Activated naive CD8-positive, alpha-beta T cell treated with anti-CD3 and anti-CD28 coated beads, Interleukin-2, amount 10 ng/mL, durations not matched to agents 7 days and 5 days (primary cell): ENCODE measurements at regions not wholly inside any gene's neighbourhood (a gene's known extent, or its start where the extent isn't known, plus 50 kb on each side); places are given as distances from the start of the nearest gene placed in this dataset.

Experiments
- ATAC-seq: fragments of 150-1000 bp; cut with Tn5 transposase; one replicate; pipeline ENCODE4 v1.10.0; 2021; ENCODE audit warnings: low read depth, moderate library complexity
- POLR2A ChIA-PET: fragments of 350-600 bp; sonication (Branson Sonifier 250); formaldehyde crosslinking; loops from one replicate; lab custom pipeline; 2021; ENCODE audit warnings: antibody characterized with exemption; lab: Charles Lee
- DNase-seq: peaks from one replicate; pipeline ENCODE4 v3.0.0; 2021
- H3K27ac Mint-ChIP-seq: one replicate; pipeline ENCODE4 v1.8.0; 2022; ENCODE audit warnings: mild to moderate bottlenecking, mixed read lengths
- H3K27me3 Mint-ChIP-seq: one replicate; pipeline ENCODE4 v1.8.0; 2022; ENCODE audit warnings: mild to moderate bottlenecking, moderate library complexity, mixed read lengths
- H3K36me3 Mint-ChIP-seq: one replicate; pipeline ENCODE4 v1.8.0; 2021; ENCODE audit warnings: mild to moderate bottlenecking, mixed read lengths
- H3K4me1 Mint-ChIP-seq: one replicate; pipeline ENCODE4 v1.8.0; 2021; ENCODE audit warnings: mixed read lengths
- H3K4me3 Mint-ChIP-seq: one replicate; pipeline ENCODE4 v1.8.0; 2022; ENCODE audit warnings: mild to moderate bottlenecking, moderate library complexity, mixed read lengths
- H3K9me3 Mint-ChIP-seq: one replicate; pipeline ENCODE4 v1.8.0; 2021; ENCODE audit warnings: mixed read lengths

- H3K9me3 Mint-ChIP-seq = peaks cover 6% of the 10 kb centered on the region
Observed at GRCh38 chr4:92183825-92184224, 119.9 kb upstream of the GRID2 start.

DNA sequence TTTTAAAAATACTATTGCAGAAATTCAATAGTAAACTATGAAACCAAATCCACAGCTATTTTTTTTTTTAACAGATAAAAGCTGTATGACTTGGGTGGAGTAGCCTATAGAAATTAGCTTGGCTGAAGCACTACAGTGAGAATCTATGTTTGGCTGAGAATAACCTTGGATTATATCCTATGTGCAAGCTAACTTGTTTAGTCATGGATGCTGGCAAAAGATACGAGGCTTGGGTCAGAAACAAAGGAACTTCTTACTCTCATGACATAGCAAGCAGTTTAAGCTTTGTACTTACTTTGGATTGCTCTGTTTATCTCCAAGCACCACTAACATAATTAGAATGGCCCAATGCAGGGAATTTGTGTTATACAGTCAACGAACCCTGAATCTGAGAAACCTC is 119.2 kb upstream of the GRID2 start:
- Mint-ChIP-seq H3K9me3 (peaks cover 6% of the 10 kb centered on the region), H3K4me1 (no peaks in the 10 kb centered on the region), H3K36me3 (no peaks in the 10 kb centered on the region), H3K27me3 (no peaks in the 10 kb centered on the region), H3K27ac (no peak overlapping the region), H3K4me3 (no peak overlapping the region)
- no peak for ATAC-seq
- no peak for DNase-seq
- POLR2A ChIA-PET = no interaction called here

More at GRCh38 chr4:92183825-92184224, 119.9 kb upstream of the GRID2 start:
- DNase-seq (no peak), ATAC-seq (no peak)
- no peaks in the 10 kb centered on the region for H3K4me1 Mint-ChIP-seq
- H3K36me3 Mint-ChIP-seq = no peaks in the 10 kb centered on the region
- H3K27me3 Mint-ChIP-seq = no peaks in the 10 kb centered on the region
- no peak overlapping the region for H3K4me3 Mint-ChIP-seq
- POLR2A ChIA-PET = no interaction called here
- H3K27ac Mint-ChIP-seq = no peak overlapping the region

DNA sequence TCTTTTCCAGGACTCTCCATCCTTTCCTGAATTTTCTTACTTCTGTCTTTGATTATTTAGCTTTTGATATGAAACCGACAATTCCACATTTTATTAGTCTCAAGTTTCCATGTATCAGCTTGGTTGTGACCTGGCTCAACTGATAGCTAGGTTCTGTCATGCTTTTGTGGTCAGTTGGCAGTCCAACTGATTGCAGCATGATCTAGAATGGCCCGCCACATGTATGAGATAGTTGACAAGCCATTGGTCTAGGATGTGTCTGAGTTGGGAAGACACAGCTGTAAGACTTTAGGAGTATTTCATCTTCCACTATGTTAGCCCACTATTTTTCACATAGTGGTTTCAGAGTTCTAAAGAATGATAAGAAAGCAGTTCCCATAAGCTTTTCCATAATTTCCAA is 117.5 kb upstream of the GRID2 start:
- no peaks in the 10 kb centered on the region for H3K27me3 Mint-ChIP-seq
- no peaks in the 10 kb centered on the region for H3K4me1 Mint-ChIP-seq
- no peaks in the 10 kb centered on the region for H3K36me3 Mint-ChIP-seq
- POLR2A ChIA-PET = no interaction called here
- peaks cover 7% of the 10 kb centered on the region for H3K9me3 Mint-ChIP-seq
- DNase-seq (no peak), ATAC-seq (no peak)
- H3K4me3 Mint-ChIP-seq = no peak overlapping the region
- no peak overlapping the region for H3K27ac Mint-ChIP-seq

DNA sequence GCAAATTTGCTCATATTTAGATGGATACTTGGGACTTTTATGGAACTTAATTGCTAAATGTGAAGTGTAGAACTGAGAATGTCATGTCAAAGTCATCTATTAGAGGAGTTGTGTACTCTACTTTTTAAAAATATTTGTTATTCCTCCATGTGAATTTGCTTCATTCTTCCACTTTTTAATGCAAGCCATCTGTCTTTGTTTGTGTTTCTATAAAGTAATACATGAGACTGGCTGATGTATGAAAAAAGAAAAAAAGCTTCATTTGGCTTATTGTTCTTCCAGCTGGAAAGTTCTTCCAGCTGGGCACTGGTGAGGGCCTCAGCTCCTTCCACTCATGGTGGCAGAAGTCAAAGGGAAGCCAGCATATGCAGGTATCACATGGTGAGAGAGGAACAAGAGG is 114.6 kb upstream of the GRID2 start:
- POLR2A ChIA-PET = no interaction called here
- H3K4me3 Mint-ChIP-seq = no peak overlapping the region
- H3K36me3 Mint-ChIP-seq = no peaks in the 10 kb centered on the region
- no peak for ATAC-seq
- no peaks in the 10 kb centered on the region for H3K4me1 Mint-ChIP-seq
- no peak overlapping the region for H3K27ac Mint-ChIP-seq
- no peak for DNase-seq
- peaks cover 5% of the 10 kb centered on the region for H3K9me3 Mint-ChIP-seq
- H3K27me3 Mint-ChIP-seq = no peaks in the 10 kb centered on the region

DNA sequence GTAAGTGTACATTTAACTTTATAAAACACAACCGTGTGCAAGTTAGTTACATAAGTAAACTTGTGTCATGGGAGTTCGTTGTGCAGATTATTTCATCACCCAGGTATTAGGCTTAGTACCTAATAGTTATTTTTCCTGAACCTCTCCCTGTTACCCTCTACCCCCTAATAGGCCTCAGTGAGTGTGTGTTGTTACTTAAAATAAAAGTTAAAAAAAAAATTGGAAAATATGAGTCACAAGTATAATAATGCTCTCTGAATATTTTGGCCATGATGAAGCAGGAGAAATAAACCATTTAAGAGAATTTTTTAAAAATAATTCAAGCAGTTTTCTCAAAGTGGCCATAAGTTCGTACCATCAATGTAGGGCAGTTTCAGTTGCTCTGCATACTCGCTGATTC is 105.1 kb upstream of the GRID2 start:
- Mint-ChIP-seq H3K27ac (no peak overlapping the region), H3K4me1 (no peaks in the 10 kb centered on the region), H3K9me3 (no peaks in the 10 kb centered on the region), H3K27me3 (no peaks in the 10 kb centered on the region), H3K4me3 (no peak overlapping the region), H3K36me3 (no peaks in the 10 kb centered on the region)
- POLR2A ChIA-PET = no interaction called here
- ATAC-seq = no peak
- no peak for DNase-seq

DNA sequence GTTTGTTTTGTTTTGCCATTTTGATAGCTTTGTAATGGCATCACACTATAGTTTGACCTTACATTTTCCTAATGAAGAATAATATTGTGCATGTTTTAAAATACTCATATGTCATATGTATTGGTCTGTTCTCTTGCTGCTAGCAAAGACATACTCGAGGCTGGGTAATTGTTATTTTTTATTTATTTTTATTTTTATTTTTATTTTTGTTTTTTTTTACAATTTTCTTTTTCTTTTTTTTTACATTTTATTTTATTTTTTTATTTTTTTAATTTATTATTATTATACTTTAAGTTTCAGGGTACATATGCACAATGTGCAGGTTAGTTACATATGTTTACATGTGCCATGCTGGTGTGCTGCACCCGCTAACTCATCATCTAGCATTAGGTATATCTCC is 104.6 kb upstream of the GRID2 start:
- H3K4me3 Mint-ChIP-seq = no peak overlapping the region
- no peaks in the 10 kb centered on the region for H3K4me1 Mint-ChIP-seq
- H3K36me3 Mint-ChIP-seq = no peaks in the 10 kb centered on the region
- no peak for ATAC-seq
- DNase-seq = no peak
- H3K27me3 Mint-ChIP-seq = no peaks in the 10 kb centered on the region
- no peak overlapping the region for H3K27ac Mint-ChIP-seq
- H3K9me3 Mint-ChIP-seq = no peaks in the 10 kb centered on the region
- POLR2A ChIA-PET = no interaction called here

DNA sequence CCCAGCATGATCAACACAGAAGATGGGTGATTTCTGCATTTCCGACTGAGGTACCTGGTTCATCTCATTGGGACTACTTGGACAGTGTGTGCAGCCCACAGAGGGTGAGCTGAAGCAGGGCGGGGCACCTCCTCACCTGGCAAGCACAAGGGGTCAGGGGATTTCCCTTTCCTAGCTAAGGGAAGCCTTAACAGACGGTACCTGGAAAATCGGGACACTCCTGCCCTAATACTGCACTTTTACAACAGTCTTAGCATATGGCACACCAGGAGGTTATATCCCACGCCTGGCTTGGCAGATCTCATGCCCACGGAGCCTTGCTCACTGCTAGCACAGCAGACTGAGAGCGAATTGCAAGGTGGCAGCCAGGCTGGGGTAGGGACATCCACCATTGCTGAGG is 92.9 kb upstream of the GRID2 start:
- no peak overlapping the region for H3K27ac Mint-ChIP-seq
- POLR2A ChIA-PET = no interaction called here
- H3K9me3 Mint-ChIP-seq = peaks cover 2% of the 10 kb centered on the region
- no peaks in the 10 kb centered on the region for H3K27me3 Mint-ChIP-seq
- no peak overlapping the region for H3K4me3 Mint-ChIP-seq
- H3K4me1 Mint-ChIP-seq = no peaks in the 10 kb centered on the region
- DNase-seq = no peak
- ATAC-seq = no peak
- H3K36me3 Mint-ChIP-seq = no peaks in the 10 kb centered on the region

- ATAC-seq (no peak), DNase-seq (no peak)
- no peaks in the 10 kb centered on the region for H3K36me3 Mint-ChIP-seq
- no peak overlapping the region for H3K27ac Mint-ChIP-seq
- H3K9me3 Mint-ChIP-seq = peaks cover 2% of the 10 kb centered on the region
- POLR2A ChIA-PET = no interaction called here
- no peak overlapping the region for H3K4me3 Mint-ChIP-seq
- no peaks in the 10 kb centered on the region for H3K4me1 Mint-ChIP-seq
- no peaks in the 10 kb centered on the region for H3K27me3 Mint-ChIP-seq
Observed at GRCh38 chr4:92215476-92215875, 88.3 kb upstream of the GRID2 start.

DNA sequence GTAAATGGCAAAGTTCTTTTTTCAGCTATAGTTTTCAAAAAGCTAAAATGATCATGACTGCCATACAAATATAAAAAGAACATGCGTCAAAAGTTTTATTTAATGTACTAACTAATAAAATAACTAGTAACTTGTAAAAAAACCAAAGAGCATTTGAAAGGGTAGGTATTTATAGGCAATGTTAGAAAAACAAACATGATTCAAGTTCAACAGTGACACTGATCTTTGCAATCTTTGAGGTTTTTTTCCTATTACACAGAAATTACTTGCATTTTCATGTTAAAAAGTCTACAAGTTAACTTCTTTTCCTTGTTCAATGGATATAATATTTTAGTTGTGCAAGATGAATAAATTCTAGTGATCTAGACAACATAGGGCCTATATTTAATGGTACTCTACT is 72.3 kb upstream of the GRID2 start:
- no peak for DNase-seq
- Mint-ChIP-seq H3K27me3 (no peaks in the 10 kb centered on the region), H3K9me3 (no peaks in the 10 kb centered on the region), H3K4me3 (no peak overlapping the region), H3K4me1 (no peaks in the 10 kb centered on the region), H3K27ac (no peak overlapping the region), H3K36me3 (no peaks in the 10 kb centered on the region)
- ATAC-seq = no peak
- POLR2A ChIA-PET = no interaction called here

- no peak for ATAC-seq
Observed at GRCh38 chr4:92232566-92232965, 71.2 kb upstream of the GRID2 start.

GRCh38 chr4:92234393-92235176 is 69.2 kb upstream of the GRID2 start:
- no peaks in the 10 kb centered on the region for H3K4me1 Mint-ChIP-seq
- DNase-seq = no peak
- no peaks in the 10 kb centered on the region for H3K36me3 Mint-ChIP-seq
- peaks cover 2% of the 10 kb centered on the region for H3K9me3 Mint-ChIP-seq
- no peak for ATAC-seq
- no peak overlapping the region for H3K27ac Mint-ChIP-seq
- POLR2A ChIA-PET = no interaction called here
- H3K27me3 Mint-ChIP-seq = no peaks in the 10 kb centered on the region
- H3K4me3 Mint-ChIP-seq = no peak overlapping the region

More at GRCh38 chr4:92232566-92232965, 71.2 kb upstream of the GRID2 start:
- Mint-ChIP-seq H3K4me3 (no peak overlapping the region), H3K36me3 (no peaks in the 10 kb centered on the region), H3K4me1 (no peaks in the 10 kb centered on the region), H3K9me3 (no peaks in the 10 kb centered on the region), H3K27ac (no peak overlapping the region), H3K27me3 (no peaks in the 10 kb centered on the region)
- POLR2A ChIA-PET = no interaction called here
- DNase-seq = no peak

- ATAC-seq (no peak), DNase-seq (no peak)
- POLR2A ChIA-PET = no interaction called here
- no peaks in the 10 kb centered on the region for H3K27me3 Mint-ChIP-seq
- no peak overlapping the region for H3K27ac Mint-ChIP-seq
- no peaks in the 10 kb centered on the region for H3K36me3 Mint-ChIP-seq
- H3K4me3 Mint-ChIP-seq = no peak overlapping the region
- H3K4me1 Mint-ChIP-seq = no peaks in the 10 kb centered on the region
- H3K9me3 Mint-ChIP-seq = peaks cover 5% of the 10 kb centered on the region
Observed at GRCh38 chr4:92235731-92236130, 68.0 kb upstream of the GRID2 start.

GRCh38 chr4:92236877-92237276 is 66.9 kb upstream of the GRID2 start:
- Mint-ChIP-seq H3K4me3 (no peak overlapping the region), H3K27ac (no peak overlapping the region), H3K36me3 (no peaks in the 10 kb centered on the region), H3K9me3 (peaks cover 5% of the 10 kb centered on the region), H3K4me1 (no peaks in the 10 kb centered on the region), H3K27me3 (no peaks in the 10 kb centered on the region)
- DNase-seq (no peak), ATAC-seq (no peak)
- POLR2A ChIA-PET = no interaction called here

DNA sequence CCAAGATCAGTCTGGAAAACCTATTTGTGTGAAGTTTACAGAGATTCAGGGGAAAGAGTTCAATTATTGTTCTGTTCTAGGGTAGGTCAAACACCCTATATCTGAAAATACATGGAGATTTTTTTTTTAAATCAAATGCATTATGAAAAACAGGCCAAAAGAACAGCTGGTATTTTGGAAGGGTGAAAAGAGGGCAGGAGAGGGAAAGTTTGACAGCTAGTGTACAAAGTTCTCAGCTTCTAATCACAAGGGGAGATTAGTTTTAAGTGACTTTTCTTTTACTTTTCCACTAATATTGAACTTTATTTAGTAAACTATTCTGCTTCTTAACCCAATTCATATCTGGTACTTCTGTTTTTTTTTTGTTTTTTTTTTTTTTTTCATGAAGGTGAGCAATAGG is 66.2 kb upstream of the GRID2 start:
- POLR2A ChIA-PET = no interaction called here
- no peak for ATAC-seq
- DNase-seq = no peak
- Mint-ChIP-seq H3K27ac (no peak overlapping the region), H3K36me3 (no peaks in the 10 kb centered on the region), H3K9me3 (peaks cover 5% of the 10 kb centered on the region), H3K4me3 (no peak overlapping the region), H3K4me1 (no peaks in the 10 kb centered on the region), H3K27me3 (no peaks in the 10 kb centered on the region)
